Natural killer cell treated with Interleukin-12 subunit alpha and Interleukin-12 subunit beta and Interleukin-15 and Interleukin-18, amount 100 ng/mL, for 72 hours (primary cell): ENCODE measurements at regions not wholly inside any gene's neighbourhood (a gene's known extent, or its start where the extent isn't known, plus 50 kb on each side); places are given as distances from the start of the nearest gene placed in this dataset.
A peak's percentile ranks its signal among the peaks of the same experiment; 100 is the strongest.

Experiments
- ATAC-seq, 2 donors: fragments of 150-1000 bp; cut with Tn5 transposase in 1 of 2; sonication (Bioruptor Pico), chemical (Tn5 transposase) in 1 of 2; 2 replicates each; pipeline ENCODE4 v1.10.0; 2021
- DNase-seq: peaks from one replicate; pipeline ENCODE4 v3.0.0; 2022; ENCODE audit warnings: low spot score
- H3K27ac Mint-ChIP-seq, 2 donors: 1 replicate in 1 of 2; 2 replicates in 1 of 2; pipeline ENCODE4 v1.8.0; 2022; ENCODE audit warnings: mixed read lengths in 2 of 2, mild to moderate bottlenecking in 1 of 2, moderate library complexity in 1 of 2
- H3K27me3 Mint-ChIP-seq, 2 donors: 1 replicate in 1 of 2; 2 replicates in 1 of 2; pipeline ENCODE4 v1.8.0; 2022; ENCODE audit warnings: mixed read lengths in 2 of 2
- H3K36me3 Mint-ChIP-seq: one replicate; pipeline ENCODE4 v1.8.0; 2022; ENCODE audit warnings: mixed read lengths
- H3K4me1 Mint-ChIP-seq, 2 donors: 1 replicate in 1 of 2; 2 replicates in 1 of 2; pipeline ENCODE4 v1.8.0; 2022; ENCODE audit warnings: low read depth in 2 of 2, mixed read lengths in 2 of 2, mild to moderate bottlenecking in 1 of 2
- H3K4me3 Mint-ChIP-seq: one replicate; pipeline ENCODE4 v1.8.0; 2022; ENCODE audit warnings: mixed read lengths
- H3K9me3 Mint-ChIP-seq: 2 replicates; pipeline ENCODE4 v1.8.0; 2022; ENCODE audit warnings: mixed read lengths

- DNase-seq, result no peak
- no peak for ATAC-seq
- H3K27ac Mint-ChIP-seq, result no peak overlapping the region
- H3K27me3 Mint-ChIP-seq, result peaks cover 16 to 21% of the 10 kb centered on the region in 2 donors
- H3K4me1 Mint-ChIP-seq, result no peaks in the 10 kb centered on the region
- H3K4me3 Mint-ChIP-seq, result no peak overlapping the region
- no peaks in the 10 kb centered on the region for H3K9me3 Mint-ChIP-seq
- H3K36me3 Mint-ChIP-seq, result no peaks in the 10 kb centered on the region
Measured at GRCh38 chr14:106811162-106811561, 1284.8 kb downstream of the TMEM121 start.

- Mint-ChIP-seq H3K36me3 (no peaks in the 10 kb centered on the region), H3K27ac (no peak overlapping the region), H3K4me3 (no peak overlapping the region), H3K9me3 (no peaks in the 10 kb centered on the region), H3K4me1 (no peaks in the 10 kb centered on the region), H3K27me3 (peaks cover 16 to 29% of the 10 kb centered on the region in 2 donors)
- DNase-seq (no peak), ATAC-seq (peak in 1 of 2 donors; percentile 24)
Measured at GRCh38 chr14:106812788-106813476, 1286.5 kb downstream of the TMEM121 start.

GRCh38 chr14:106813477-106813823 is 1287.1 kb downstream of the TMEM121 start:
- Mint-ChIP-seq H3K4me1 (no peaks in the 10 kb centered on the region), H3K27me3 (peaks cover 16 to 30% of the 10 kb centered on the region in 2 donors), H3K27ac (no peak overlapping the region), H3K4me3 (no peak overlapping the region), H3K9me3 (no peaks in the 10 kb centered on the region), H3K36me3 (no peaks in the 10 kb centered on the region)
- DNase-seq (no peak), ATAC-seq (peak in 1 of 2 donors; percentile 24)

- Mint-ChIP-seq H3K27ac (no peak overlapping the region), H3K9me3 (no peaks in the 10 kb centered on the region), H3K4me3 (no peak overlapping the region), H3K27me3 (peaks cover 8 to 35% of the 10 kb centered on the region in 2 donors), H3K36me3 (no peaks in the 10 kb centered on the region), H3K4me1 (no peaks in the 10 kb centered on the region)
- no peak for DNase-seq
- no peak for ATAC-seq
Measured at GRCh38 chr14:106820119-106820518, 1293.7 kb downstream of the TMEM121 start.

- no peaks in the 10 kb centered on the region for H3K9me3 Mint-ChIP-seq
- no peak overlapping the region for H3K27ac Mint-ChIP-seq
- DNase-seq, result no peak
- no peak for ATAC-seq
- H3K36me3 Mint-ChIP-seq, result no peaks in the 10 kb centered on the region
- H3K4me1 Mint-ChIP-seq, result no peaks in the 10 kb centered on the region
- peaks cover 8 to 34% of the 10 kb centered on the region in 2 donors for H3K27me3 Mint-ChIP-seq
- no peak overlapping the region for H3K4me3 Mint-ChIP-seq
Measured at GRCh38 chr14:106821119-106821518, 1294.7 kb downstream of the TMEM121 start.

- ATAC-seq (no peak), DNase-seq (no peak)
- no peak overlapping the region for H3K4me3 Mint-ChIP-seq
- H3K36me3 Mint-ChIP-seq, result no peaks in the 10 kb centered on the region
- H3K27ac Mint-ChIP-seq, result no peak overlapping the region
- no peaks in the 10 kb centered on the region for H3K4me1 Mint-ChIP-seq
- peaks cover 10 to 29% of the 10 kb centered on the region in 2 donors for H3K27me3 Mint-ChIP-seq
- no peaks in the 10 kb centered on the region for H3K9me3 Mint-ChIP-seq
Measured at GRCh38 chr14:106822905-106823304, 1296.5 kb downstream of the TMEM121 start.

- no peaks in the 10 kb centered on the region for H3K4me1 Mint-ChIP-seq
- DNase-seq (no peak), ATAC-seq (no peak)
- H3K27ac Mint-ChIP-seq, result no peak overlapping the region
- peaks cover 10 to 27% of the 10 kb centered on the region in 2 donors for H3K27me3 Mint-ChIP-seq
- H3K36me3 Mint-ChIP-seq, result no peaks in the 10 kb centered on the region
- no peaks in the 10 kb centered on the region for H3K9me3 Mint-ChIP-seq
- H3K4me3 Mint-ChIP-seq, result no peak overlapping the region
Measured at GRCh38 chr14:106823552-106823951, 1297.2 kb downstream of the TMEM121 start.

- Mint-ChIP-seq H3K4me3 (no peak overlapping the region), H3K9me3 (no peaks in the 10 kb centered on the region), H3K36me3 (no peaks in the 10 kb centered on the region), H3K4me1 (peaks cover 0 to 5% of the 10 kb centered on the region in 2 donors), H3K27ac (no peak overlapping the region), H3K27me3 (peaks cover 8 to 23% of the 10 kb centered on the region in 2 donors)
- no peak for ATAC-seq
- no peak for DNase-seq
Measured at GRCh38 chr14:106826833-106827369, 1300.5 kb downstream of the TMEM121 start.

GRCh38 chr14:106831322-106831720 is 1304.9 kb downstream of the TMEM121 start:
- DNase-seq (no peak), ATAC-seq (peak; percentile 44 to 72)
- Mint-ChIP-seq H3K9me3 (no peaks in the 10 kb centered on the region), H3K4me3 (no peak overlapping the region), H3K27me3 (peaks cover 12 to 25% of the 10 kb centered on the region in 2 donors), H3K27ac (no peak overlapping the region), H3K4me1 (peaks cover 0 to 5% of the 10 kb centered on the region in 2 donors), H3K36me3 (no peaks in the 10 kb centered on the region)

- H3K9me3 Mint-ChIP-seq, result no peaks in the 10 kb centered on the region
- ATAC-seq (no peak), DNase-seq (no peak)
- H3K36me3 Mint-ChIP-seq, result no peaks in the 10 kb centered on the region
- no peak overlapping the region for H3K27ac Mint-ChIP-seq
- peaks cover 10 to 18% of the 10 kb centered on the region in 2 donors for H3K27me3 Mint-ChIP-seq
- H3K4me1 Mint-ChIP-seq, result peaks cover 2 to 3% of the 10 kb centered on the region in 2 donors
- no peak overlapping the region for H3K4me3 Mint-ChIP-seq
Measured at GRCh38 chr14:106837870-106838269, 1311.5 kb downstream of the TMEM121 start.

- ATAC-seq (no peak), DNase-seq (no peak)
- Mint-ChIP-seq H3K4me1 (peaks cover 15 to 16% of the 10 kb centered on the region in 2 donors), H3K27me3 (peaks cover 8 to 18% of the 10 kb centered on the region in 2 donors), H3K27ac (no peak overlapping the region), H3K36me3 (no peaks in the 10 kb centered on the region), H3K9me3 (no peaks in the 10 kb centered on the region), H3K4me3 (no peak overlapping the region)
Measured at GRCh38 chr14:106838991-106839769, 1312.8 kb downstream of the TMEM121 start.

GRCh38 chr14:106840258-106840657 is 1313.9 kb downstream of the TMEM121 start:
- ATAC-seq (no peak), DNase-seq (no peak)
- Mint-ChIP-seq H3K9me3 (no peaks in the 10 kb centered on the region), H3K4me3 (no peak overlapping the region), H3K4me1 (peaks cover 22% of the 10 kb centered on the region in 2 donors), H3K36me3 (no peaks in the 10 kb centered on the region), H3K27me3 (peaks cover 2 to 10% of the 10 kb centered on the region in 2 donors), H3K27ac (no peak overlapping the region)

- Mint-ChIP-seq H3K27me3 (peaks cover 0 to 2% of the 10 kb centered on the region in 2 donors), H3K36me3 (no peaks in the 10 kb centered on the region), H3K4me1 (peaks cover 30% of the 10 kb centered on the region in 2 donors), H3K9me3 (no peaks in the 10 kb centered on the region), H3K27ac (no peak overlapping the region), H3K4me3 (no peak overlapping the region)
- ATAC-seq, result no peak
- DNase-seq, result no peak
Measured at GRCh38 chr14:106840991-106841390, 1314.6 kb downstream of the TMEM121 start.

GRCh38 chr14:106841701-106842100 is 1315.3 kb downstream of the TMEM121 start:
- Mint-ChIP-seq H3K27me3 (no peaks in the 10 kb centered on the region), H3K9me3 (no peaks in the 10 kb centered on the region), H3K27ac (no peak overlapping the region), H3K4me1 (peaks cover 37% of the 10 kb centered on the region in 2 donors), H3K36me3 (no peaks in the 10 kb centered on the region), H3K4me3 (no peak overlapping the region)
- ATAC-seq (no peak), DNase-seq (no peak)
